OCI-LY7 (cell line): ENCODE measurements at regions not wholly inside any gene's neighbourhood (a gene's known extent, or its start where the extent isn't known, plus 50 kb on each side); places are given as distances from the start of the nearest gene placed in this dataset.

Experiments
- BruUV-seq: library from RNA; stranded (reverse); fragments of 400-500 nt; replicated peaks from 2 replicates; lab custom pipeline; 2021; lab: Mats Ljungman, UMichigan
- CTCF ChIA-PET: fragments of 300-600 bp; sonication (Branson Sonifier 250); formaldehyde crosslinking; loops from one replicate; lab custom pipeline; 2022; ENCODE audit warnings: antibody characterized with exemption; ENCODE audit not compliant: unreplicated experiment; lab: Charles Lee
- POLR2A ChIA-PET: fragments of 300-600 bp; sonication (Branson Sonifier 250); formaldehyde crosslinking; loops from one replicate; lab custom pipeline; 2022; ENCODE audit warnings: antibody characterized with exemption; lab: Charles Lee
- DNase-seq: peaks from one replicate; pipeline ENCODE4 v3.0.0-alpha.2; 2015; ENCODE audit warnings: low spot score
- H2AFZ ChIP-seq: fragments of 200-600 bp; sonication (generic), shearing (Covaris generic); 2 replicates; pipeline ENCODE4 v1.6.1; 2014; ENCODE audit warnings: mild to moderate bottlenecking, antibody characterized with exemption, low read length, moderate library complexity
- H3K27ac ChIP-seq: fragments of 200-600 bp; sonication (generic); 2 replicates; pipeline ENCODE4 v1.5.1; 2014; ENCODE audit warnings: mixed run types, low read depth, mild to moderate bottlenecking, moderate library complexity, low read length, inconsistent platforms; ENCODE audit not compliant: poor library complexity, severe bottlenecking
- H3K36me3 ChIP-seq: fragments of 200-600 bp; sonication (generic); 2 replicates; pipeline ENCODE4 v1.6.1; 2014; ENCODE audit warnings: mild to moderate bottlenecking, antibody characterized with exemption, low read length, moderate library complexity, mixed read lengths; ENCODE audit not compliant: insufficient read depth
- H3K4me1 ChIP-seq: fragments of 200-600 bp; sonication (generic); 2 replicates; pipeline ENCODE4 v1.5.1; 2014; ENCODE audit warnings: mild to moderate bottlenecking, low read length; ENCODE audit not compliant: insufficient read depth, poor library complexity, severe bottlenecking
- H3K4me2 ChIP-seq: fragments of 200-600 bp; sonication (generic); 2 replicates; pipeline ENCODE4 v1.6.1; 2014; ENCODE audit warnings: mild to moderate bottlenecking, low read length
- H3K4me3 ChIP-seq: fragments of 200-600 bp; sonication (generic); 2 replicates; pipeline ENCODE4 v1.5.1; 2014; ENCODE audit warnings: mild to moderate bottlenecking, low read depth, low read length; ENCODE audit not compliant: poor library complexity, severe bottlenecking
- H3K79me2 ChIP-seq: fragments of 200-600 bp; sonication (generic); 2 replicates; pipeline ENCODE4 v1.6.1; 2016; ENCODE audit warnings: low read depth, mild to moderate bottlenecking, low read length, moderate library complexity, mixed read lengths; ENCODE audit not compliant: insufficient read depth
- H3K9me2 ChIP-seq: fragments of 200-600 bp; sonication (generic); 2 replicates; pipeline ENCODE4 v1.6.1; 2016; ENCODE audit warnings: mild to moderate bottlenecking, low read length, mixed read lengths; ENCODE audit not compliant: insufficient read depth
- H3K9me3 ChIP-seq: fragments of 200-600 bp; sonication (generic); 2 replicates; pipeline ENCODE4 v1.6.1; 2014; ENCODE audit warnings: mild to moderate bottlenecking, mixed run types, low read length, mixed read lengths
- H4K20me1 ChIP-seq: fragments of 200-600 bp; sonication (generic); 2 replicates; pipeline ENCODE4 v1.6.1; 2014; ENCODE audit warnings: mild to moderate bottlenecking, antibody characterized with exemption, low read length, moderate library complexity, mixed read lengths; ENCODE audit not compliant: insufficient read depth
- EZH2phosphoT487 ChIP-seq: fragments of 200-600 bp; sonication (generic); IDR thresholded peaks from 2 replicates; pipeline ENCODE4 v1.6.1; 2018; ENCODE audit warnings: low read depth, borderline replicate concordance, mild to moderate bottlenecking, mixed run types, antibody characterized with exemption, low read length, moderate library complexity, mixed read lengths
- intact Hi-C: fragments of 100-400 bp; cut with micrococcal nuclease; formaldehyde crosslinking; loops from one replicate; pipeline ENCODE4 v1.10.0; 2022; ENCODE audit not compliant: unreplicated experiment
- TF ChIP-seq, protein P1 (sequence below): fragments of 200-600 bp; sonication (generic); conservative IDR thresholded peaks from 2 replicates; pipeline ENCODE4 v1.5.1; 2014; ENCODE audit warnings: mild to moderate bottlenecking, antibody characterized with exemption, low read length, moderate library complexity, mixed read lengths

DNA sequence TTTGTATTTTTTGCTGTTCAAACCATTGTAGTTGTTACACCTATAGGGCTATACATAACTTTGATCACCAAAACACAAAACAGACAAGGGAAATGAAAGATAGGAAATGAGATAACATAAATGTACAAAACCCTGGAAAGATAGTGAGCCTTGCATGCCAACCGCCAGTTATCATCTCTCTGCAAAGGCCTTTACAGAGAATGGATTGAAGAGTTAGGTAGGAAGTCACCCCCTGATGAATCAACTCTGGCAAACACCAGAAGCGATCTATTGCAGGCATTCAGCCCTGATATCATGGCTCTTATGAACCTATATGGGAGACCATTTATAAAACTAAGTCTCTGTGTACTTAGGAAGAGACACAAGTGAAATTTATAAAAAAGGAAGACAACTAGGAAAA is 588.0 kb downstream of the TUSC7 start:
- Histone ChIP-seq H3K36me3 (no peaks in the 10 kb centered on the region), H3K27ac (no peak overlapping the region), H4K20me1 (no peaks in the 10 kb centered on the region), H3K9me2 (no peaks in the 10 kb centered on the region), H3K4me2 (no peak overlapping the region), H3K4me1 (no peaks in the 10 kb centered on the region), H3K9me3 (no peaks in the 10 kb centered on the region), H3K79me2 (no peaks in the 10 kb centered on the region), H2AFZ (no peak overlapping the region), H3K4me3 (no peak overlapping the region)
- intact Hi-C loops, result no loop called here
- TF ChIP-seq, protein P1, sequence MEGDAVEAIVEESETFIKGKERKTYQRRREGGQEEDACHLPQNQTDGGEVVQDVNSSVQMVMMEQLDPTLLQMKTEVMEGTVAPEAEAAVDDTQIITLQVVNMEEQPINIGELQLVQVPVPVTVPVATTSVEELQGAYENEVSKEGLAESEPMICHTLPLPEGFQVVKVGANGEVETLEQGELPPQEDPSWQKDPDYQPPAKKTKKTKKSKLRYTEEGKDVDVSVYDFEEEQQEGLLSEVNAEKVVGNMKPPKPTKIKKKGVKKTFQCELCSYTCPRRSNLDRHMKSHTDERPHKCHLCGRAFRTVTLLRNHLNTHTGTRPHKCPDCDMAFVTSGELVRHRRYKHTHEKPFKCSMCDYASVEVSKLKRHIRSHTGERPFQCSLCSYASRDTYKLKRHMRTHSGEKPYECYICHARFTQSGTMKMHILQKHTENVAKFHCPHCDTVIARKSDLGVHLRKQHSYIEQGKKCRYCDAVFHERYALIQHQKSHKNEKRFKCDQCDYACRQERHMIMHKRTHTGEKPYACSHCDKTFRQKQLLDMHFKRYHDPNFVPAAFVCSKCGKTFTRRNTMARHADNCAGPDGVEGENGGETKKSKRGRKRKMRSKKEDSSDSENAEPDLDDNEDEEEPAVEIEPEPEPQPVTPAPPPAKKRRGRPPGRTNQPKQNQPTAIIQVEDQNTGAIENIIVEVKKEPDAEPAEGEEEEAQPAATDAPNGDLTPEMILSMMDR, result no peak
- TF ChIP-seq EZH2phosphoT487, result no peak
- ChIA-PET CTCF (no interaction called here), POLR2A (no interaction called here)
- BruUV-seq, result no TSS peak
- DNase-seq, result no peak

DNA sequence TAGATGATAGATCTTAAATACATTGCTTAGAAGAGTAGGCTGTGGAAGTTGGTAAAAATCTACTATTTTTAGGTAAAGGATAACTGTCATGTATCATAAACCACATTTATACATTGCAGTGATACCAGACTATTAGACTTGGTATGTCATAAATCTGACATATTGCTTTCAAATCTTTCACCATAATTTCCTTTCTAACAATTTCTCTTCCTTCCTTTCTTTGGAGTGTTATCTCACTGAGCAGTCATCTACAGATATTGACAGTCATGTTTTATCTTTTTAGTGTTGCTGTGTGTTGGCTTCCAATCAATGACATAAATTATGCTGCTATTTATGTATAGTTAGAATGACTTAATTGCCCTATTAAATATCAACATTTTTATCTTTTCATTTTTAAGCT is 588.7 kb downstream of the TUSC7 start:
- no TSS peak for BruUV-seq
- H3K9me2 ChIP-seq, result no peaks in the 10 kb centered on the region
- H3K79me2 ChIP-seq, result no peaks in the 10 kb centered on the region
- H3K4me2 ChIP-seq, result no peak overlapping the region
- no peak overlapping the region for H3K4me3 ChIP-seq
- intact Hi-C loops, result no loop called here
- H2AFZ ChIP-seq, result no peak overlapping the region
- POLR2A ChIA-PET, result no interaction called here
- H4K20me1 ChIP-seq, result no peaks in the 10 kb centered on the region
- no peaks in the 10 kb centered on the region for H3K4me1 ChIP-seq
- DNase-seq, result no peak
- no peak overlapping the region for H3K27ac ChIP-seq
- no peaks in the 10 kb centered on the region for H3K36me3 ChIP-seq
- CTCF ChIA-PET, result no interaction called here
- no peak for TF ChIP-seq EZH2phosphoT487
- TF ChIP-seq, protein P1, result no peak
- H3K9me3 ChIP-seq, result no peaks in the 10 kb centered on the region

DNA sequence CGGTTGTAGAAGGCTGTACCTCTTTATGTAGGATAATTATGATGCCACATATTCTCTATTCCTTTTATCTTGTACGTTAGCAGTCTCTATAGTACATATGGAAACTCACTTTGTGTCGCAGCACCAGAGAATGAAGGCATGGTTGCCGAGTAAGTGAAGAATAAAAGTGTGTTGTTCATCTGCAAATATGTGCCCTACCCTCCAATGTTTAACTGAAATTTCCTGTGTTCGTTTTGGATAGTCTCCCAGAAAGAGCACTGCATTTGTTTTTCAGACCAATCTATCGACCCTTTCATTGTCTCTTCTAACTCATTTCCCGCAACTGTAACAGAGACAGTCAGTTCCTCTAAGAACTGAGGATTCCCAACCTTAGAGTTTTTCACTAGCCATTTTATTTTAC is 592.8 kb downstream of the TUSC7 start:
- ChIA-PET POLR2A (no interaction called here), CTCF (no interaction called here)
- no peaks in the 10 kb centered on the region for H4K20me1 ChIP-seq
- H3K4me3 ChIP-seq, result no peak overlapping the region
- BruUV-seq, result no TSS peak
- H3K9me3 ChIP-seq, result no peaks in the 10 kb centered on the region
- DNase-seq, result no peak
- intact Hi-C loops, result no loop called here
- no peak overlapping the region for H3K27ac ChIP-seq
- TF ChIP-seq, protein P1, result no peak
- no peak for TF ChIP-seq EZH2phosphoT487
- H2AFZ ChIP-seq, result no peak overlapping the region
- H3K79me2 ChIP-seq, result no peaks in the 10 kb centered on the region
- no peaks in the 10 kb centered on the region for H3K9me2 ChIP-seq
- no peaks in the 10 kb centered on the region for H3K4me1 ChIP-seq
- H3K4me2 ChIP-seq, result no peak overlapping the region
- H3K36me3 ChIP-seq, result no peaks in the 10 kb centered on the region
